Panc1 (cell line): ENCODE measurements at regions not wholly inside any gene's neighbourhood (a gene's known extent, or its start where the extent isn't known, plus 50 kb on each side); places are given as distances from the start of the nearest gene placed in this dataset.
"Not testable (repeated sequence)": the region's sequence is repeated elsewhere in the genome, so short reads cannot be mapped to it uniquely, and the experiment has no call there.

Experiments used
- ATAC-seq: fragments of 200-7000 bp; cut with Tn5 transposase; 2 replicates; pipeline ENCODE4 v1.9.1; 2020; ENCODE audit warnings: mild to moderate bottlenecking, moderate library complexity
- BruUV-seq: library from RNA; stranded (reverse); fragments of 400-500 nt; replicated peaks from 2 replicates; lab custom pipeline; 2021; lab: Mats Ljungman, UMichigan
- CTCF ChIA-PET: fragments of 300-600 bp; sonication (Branson Sonifier 250); formaldehyde crosslinking; loops from one replicate; lab custom pipeline; 2022; ENCODE audit warnings: antibody characterized with exemption; lab: Charles Lee
- POLR2A ChIA-PET: fragments of 300-600 bp; sonication (Branson Sonifier 250); formaldehyde crosslinking; loops from one replicate; lab custom pipeline; 2022; ENCODE audit warnings: antibody characterized with exemption; lab: Charles Lee
- DNase-seq: peaks from one replicate; pipeline ENCODE4 v3.0.0-alpha.2; 2010; ENCODE audit warnings: low read depth, low spot score
- H3K27ac ChIP-seq: 2 replicates; pipeline ENCODE4 v1.5.1; 2011; ENCODE audit warnings: mild to moderate bottlenecking, low read length, inconsistent platforms
- H3K27me3 ChIP-seq: fragments of 200-500 bp; sonication (Bioruptor generic); 2 replicates; pipeline ENCODE4 v1.6.0; 2014; ENCODE audit warnings: low read length, inconsistent platforms; ENCODE audit not compliant: control insufficient read depth, insufficient read depth
- H3K36me3 ChIP-seq: fragments of 200-500 bp; sonication (Bioruptor generic); 2 replicates; pipeline ENCODE4 v1.5.1; 2014; ENCODE audit warnings: inconsistent platforms, mild to moderate bottlenecking, low read length, moderate library complexity; ENCODE audit not compliant: control insufficient read depth, insufficient read depth
- H3K4me1 ChIP-seq: 2 replicates; pipeline ENCODE4 v1.5.1; 2011; ENCODE audit warnings: inconsistent platforms, mild to moderate bottlenecking, low read length, moderate library complexity; ENCODE audit not compliant: control insufficient read depth, insufficient read depth
- H3K4me3 ChIP-seq, 2 experiments: 2 replicates each; pipeline ENCODE4 v1.5.1; 2011 to 2012; ENCODE audit warnings: low read depth in 2 of 2, low read length in 2 of 2, mild to moderate bottlenecking in 2 of 2, inconsistent platforms in 1 of 2, moderate library complexity in 1 of 2
- H3K9me3 ChIP-seq: fragments of 200-500 bp; sonication (Bioruptor generic); 2 replicates; pipeline ENCODE4 v1.5.1; 2014; ENCODE audit warnings: low read depth, mild to moderate bottlenecking, inconsistent platforms, low read length, moderate library complexity; ENCODE audit not compliant: control insufficient read depth, insufficient read depth
- CTCF ChIP-seq: fragments of 450-650 bp; IDR thresholded peaks from 2 replicates; pipeline ENCODE4 v1.5.1; 2017; ENCODE audit warnings: mild to moderate bottlenecking
- in situ Hi-C: cut with HindIII; loops from 2 replicates; pipeline ENCODE4 v1.10.0; 2016; ENCODE audit warnings: low sequenced_read_pairs, low pct_unique_long_range_greater_than_20kb
- intact Hi-C: fragments of 100-400 bp; cut with micrococcal nuclease; formaldehyde crosslinking; loops from one replicate; pipeline ENCODE4 v1.10.0; 2022; ENCODE audit not compliant: unreplicated experiment

- H3K4me3 ChIP-seq, H3K9me3 ChIP-seq, POLR2A ChIA-PET, H3K4me1 ChIP-seq, ATAC-seq, H3K27ac ChIP-seq, BruUV-seq, H3K36me3 ChIP-seq, H3K27me3 ChIP-seq, in situ Hi-C loops, intact Hi-C loops, CTCF ChIA-PET, DNase-seq: not testable (repeated sequence)
Measured at GRCh38 chr22:12629815-12630214, 2898.2 kb upstream of the OR11H1 start.

GRCh38 chr22:12630965-12631364 lies 2897.0 kb upstream of the OR11H1 start:
- H3K4me1 ChIP-seq, H3K4me3 ChIP-seq, H3K27ac ChIP-seq, H3K36me3 ChIP-seq, H3K27me3 ChIP-seq, BruUV-seq, H3K9me3 ChIP-seq, ATAC-seq, intact Hi-C loops, in situ Hi-C loops, CTCF ChIA-PET, DNase-seq, POLR2A ChIA-PET: not testable (repeated sequence)
- peak; percentile 14; the same call in 1 of the 2 replicates for TF ChIP-seq CTCF

- BruUV-seq, H3K4me3 ChIP-seq, POLR2A ChIA-PET, H3K27me3 ChIP-seq, H3K36me3 ChIP-seq, ATAC-seq, H3K27ac ChIP-seq, CTCF ChIA-PET, DNase-seq, in situ Hi-C loops, H3K9me3 ChIP-seq, H3K4me1 ChIP-seq, intact Hi-C loops: not testable (repeated sequence)
Measured at GRCh38 chr22:12637566-12638166, 2890.3 kb upstream of the OR11H1 start.

GRCh38 chr22:12638319-12638718 lies 2889.7 kb upstream of the OR11H1 start:
- BruUV-seq, H3K9me3 ChIP-seq, H3K27ac ChIP-seq, ATAC-seq, DNase-seq, H3K36me3 ChIP-seq, in situ Hi-C loops, POLR2A ChIA-PET, H3K4me1 ChIP-seq, intact Hi-C loops, CTCF ChIA-PET, H3K27me3 ChIP-seq, H3K4me3 ChIP-seq: not testable (repeated sequence)
